ENCODE measurements at regions not wholly inside any gene's neighbourhood (a gene's known extent, or its start where the extent isn't known, plus 50 kb on each side); places are given as distances from the start of the nearest gene placed in this dataset.
"Not testable (repeated sequence)": the region's sequence is repeated elsewhere in the genome, so short reads cannot be mapped to it uniquely, and the experiment has no call there.

DNA sequence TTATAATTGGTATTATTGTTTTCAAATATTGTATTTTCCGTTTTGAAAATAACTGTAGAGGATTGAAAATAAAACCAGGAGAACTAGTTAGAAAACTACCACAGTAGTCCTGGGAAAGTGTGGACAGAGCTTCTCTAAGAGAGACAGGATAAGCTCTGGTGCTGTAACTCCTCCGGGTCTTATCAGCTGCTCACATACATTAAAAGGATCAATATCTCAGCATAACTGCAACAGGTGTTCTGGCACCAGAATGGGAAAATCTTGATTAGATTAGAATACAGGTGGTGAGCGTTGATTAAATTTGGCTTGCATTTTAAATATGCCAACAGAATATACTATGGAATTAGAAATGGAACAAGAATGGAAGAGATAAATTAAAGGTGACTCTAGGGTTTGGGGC lies 1138.9 kb upstream of the ADGRB3 start:
- ChIA-PET CTCF (no interaction called here), POLR2A (no interaction called here)
- Histone ChIP-seq H3K4me3 (ENCODE audit: low read depth, low read length) (no peak overlapping the region), H3K36me3 (ENCODE audit: control insufficient read depth, insufficient read depth, low read length) (no peaks in the 10 kb centered on the region), H3K27me3 (ENCODE audit: control insufficient read depth, insufficient read depth, low read length) (no peaks in the 10 kb centered on the region)
- TF ChIP-seq, protein P1, sequence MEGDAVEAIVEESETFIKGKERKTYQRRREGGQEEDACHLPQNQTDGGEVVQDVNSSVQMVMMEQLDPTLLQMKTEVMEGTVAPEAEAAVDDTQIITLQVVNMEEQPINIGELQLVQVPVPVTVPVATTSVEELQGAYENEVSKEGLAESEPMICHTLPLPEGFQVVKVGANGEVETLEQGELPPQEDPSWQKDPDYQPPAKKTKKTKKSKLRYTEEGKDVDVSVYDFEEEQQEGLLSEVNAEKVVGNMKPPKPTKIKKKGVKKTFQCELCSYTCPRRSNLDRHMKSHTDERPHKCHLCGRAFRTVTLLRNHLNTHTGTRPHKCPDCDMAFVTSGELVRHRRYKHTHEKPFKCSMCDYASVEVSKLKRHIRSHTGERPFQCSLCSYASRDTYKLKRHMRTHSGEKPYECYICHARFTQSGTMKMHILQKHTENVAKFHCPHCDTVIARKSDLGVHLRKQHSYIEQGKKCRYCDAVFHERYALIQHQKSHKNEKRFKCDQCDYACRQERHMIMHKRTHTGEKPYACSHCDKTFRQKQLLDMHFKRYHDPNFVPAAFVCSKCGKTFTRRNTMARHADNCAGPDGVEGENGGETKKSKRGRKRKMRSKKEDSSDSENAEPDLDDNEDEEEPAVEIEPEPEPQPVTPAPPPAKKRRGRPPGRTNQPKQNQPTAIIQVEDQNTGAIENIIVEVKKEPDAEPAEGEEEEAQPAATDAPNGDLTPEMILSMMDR (IDR thresholded peaks at IDR 0.05; ENCODE audit: insufficient read depth, low read depth, low read length) = no peak
- DNase-seq (ENCODE audit: low read depth) = no peak

- H3K27me3 ChIP-seq (ENCODE audit: control insufficient read depth, insufficient read depth, low read length) = no peaks in the 10 kb centered on the region
- ChIA-PET CTCF (no interaction called here), POLR2A (no interaction called here)
- H3K4me3 ChIP-seq (ENCODE audit: low read depth, low read length) = no peak overlapping the region
- no peaks in the 10 kb centered on the region for H3K36me3 ChIP-seq (ENCODE audit: control insufficient read depth, insufficient read depth, low read length)
- DNase-seq (ENCODE audit: low read depth) = no peak
- TF ChIP-seq, protein P1 (IDR thresholded peaks at IDR 0.05; ENCODE audit: insufficient read depth, low read depth, low read length) = no peak
These were observed 1141.4 kb upstream of the ADGRB3 start for GRCh38 chr6:67493682-67494081.

- H3K27me3 ChIP-seq (ENCODE audit: control insufficient read depth, insufficient read depth, low read length) = no peaks in the 10 kb centered on the region
- ChIA-PET CTCF (no interaction called here), POLR2A (no interaction called here)
- H3K36me3 ChIP-seq (ENCODE audit: control insufficient read depth, insufficient read depth, low read length) = no peaks in the 10 kb centered on the region
- no peak for DNase-seq (ENCODE audit: low read depth)
- H3K4me3 ChIP-seq (ENCODE audit: low read depth, low read length) = no peak overlapping the region
- TF ChIP-seq, protein P1 (IDR thresholded peaks at IDR 0.05; ENCODE audit: insufficient read depth, low read depth, low read length) = no peak
These were observed 1159.4 kb upstream of the ADGRB3 start for GRCh38 chr6:67475700-67476099.

DNA sequence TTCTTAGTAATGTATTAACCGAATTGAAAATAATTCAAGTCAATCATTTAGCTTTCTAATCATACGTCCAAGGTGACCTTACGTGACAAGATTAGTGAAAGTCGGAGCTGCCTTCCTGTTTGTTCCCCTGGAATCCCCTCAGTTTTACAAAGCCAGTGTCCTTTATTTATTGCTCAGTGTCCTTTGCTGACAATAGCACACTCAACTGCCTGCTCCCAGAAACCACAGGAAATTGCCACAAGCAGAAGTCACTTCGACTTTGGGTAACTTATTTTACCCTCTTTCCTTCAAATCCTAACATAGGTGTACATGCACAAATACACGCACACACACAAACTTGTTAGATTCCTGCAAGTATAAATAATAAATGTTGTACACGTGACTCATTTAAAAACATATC lies 1167.7 kb upstream of the ADGRB3 start:
- TF ChIP-seq, protein P1 (IDR thresholded peaks at IDR 0.05; ENCODE audit: insufficient read depth, low read depth, low read length) = no peak
- ChIA-PET POLR2A (no interaction called here), CTCF (interaction anchor here (1.0 kb wide), 1 partner anchor 10 kb away, joined by 3 read pairs; no protein-coding TSS in a partner anchor)
- H3K36me3 ChIP-seq (ENCODE audit: control insufficient read depth, insufficient read depth, low read length) = no peaks in the 10 kb centered on the region
- H3K27me3 ChIP-seq (ENCODE audit: control insufficient read depth, insufficient read depth, low read length) = no peaks in the 10 kb centered on the region
- no peak overlapping the region for H3K4me3 ChIP-seq (ENCODE audit: low read depth, low read length)
- no peak for DNase-seq (ENCODE audit: low read depth)

GRCh38 chr6:67462725-67463124 lies 1172.4 kb upstream of the ADGRB3 start:
- POLR2A ChIA-PET, CTCF ChIA-PET: not testable (repeated sequence)

DNA sequence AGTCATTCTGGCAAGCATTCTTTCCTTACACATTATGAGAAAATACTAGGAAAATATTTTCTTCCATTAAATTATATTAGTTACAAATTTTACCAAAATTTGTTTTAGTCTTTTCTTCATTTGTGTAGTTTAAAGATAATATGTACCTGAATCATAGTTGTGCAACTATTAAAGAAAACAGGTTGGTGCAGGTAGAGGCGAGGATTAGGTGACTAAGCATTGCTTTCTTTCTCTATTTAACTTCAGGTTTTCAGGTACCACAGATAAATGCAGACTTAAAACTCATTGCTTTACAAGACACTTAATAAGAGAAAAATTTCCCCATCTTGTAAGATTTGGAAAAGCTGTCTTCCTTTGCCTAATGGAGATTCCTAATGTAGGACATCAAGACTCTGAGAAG lies 1175.5 kb upstream of the ADGRB3 start:
- DNase-seq (ENCODE audit: low read depth) = no peak
- TF ChIP-seq, protein P1 (IDR thresholded peaks at IDR 0.05; ENCODE audit: insufficient read depth, low read depth, low read length) = no peak
- Histone ChIP-seq H3K27me3 (ENCODE audit: control insufficient read depth, insufficient read depth, low read length) (no peaks in the 10 kb centered on the region), H3K36me3 (ENCODE audit: control insufficient read depth, insufficient read depth, low read length) (no peaks in the 10 kb centered on the region), H3K4me3 (ENCODE audit: low read depth, low read length) (no peak overlapping the region)
- ChIA-PET POLR2A (no interaction called here), CTCF (no interaction called here)

More at GRCh38 chr6:67462725-67463124, 1172.4 kb upstream of the ADGRB3 start:
- H3K36me3 ChIP-seq (ENCODE audit: control insufficient read depth, insufficient read depth, low read length); H3K4me3 ChIP-seq (ENCODE audit: low read depth, low read length); DNase-seq (ENCODE audit: low read depth); H3K27me3 ChIP-seq (ENCODE audit: control insufficient read depth, insufficient read depth, low read length): not testable (repeated sequence)
